ENCODE measurements at regions not wholly inside any gene's neighbourhood (a gene's known extent, or its start where the extent isn't known, plus 50 kb on each side); places are given as distances from the start of the nearest gene placed in this dataset.
"Not testable (repeated sequence)": the region's sequence is repeated elsewhere in the genome, so short reads cannot be mapped to it uniquely, and the experiment has no call there.

DNA sequence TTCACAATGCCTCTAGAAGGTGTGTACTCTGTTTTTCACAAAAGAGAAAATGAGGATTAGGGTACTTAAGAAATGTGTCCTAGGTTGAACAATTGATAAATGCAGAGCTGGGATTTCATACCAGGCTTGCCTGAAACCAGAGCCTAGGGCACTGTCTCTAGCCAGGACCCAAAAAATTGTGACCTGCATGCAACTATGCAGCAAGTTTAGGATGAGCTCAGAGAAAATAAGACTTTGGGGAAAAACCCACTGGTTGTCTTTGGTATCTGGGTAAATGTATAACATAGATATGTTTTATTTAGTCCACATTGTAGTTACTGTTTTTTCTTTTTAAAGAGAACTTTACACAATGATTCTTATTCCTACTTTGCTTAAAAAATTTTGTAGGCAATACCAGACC is 177.1 kb upstream of the SEMA6A start:
- no peak for DNase-seq

GRCh38 chr5:116750631-116751580 is 176.3 kb upstream of the SEMA6A start:
- no peak for DNase-seq

DNA sequence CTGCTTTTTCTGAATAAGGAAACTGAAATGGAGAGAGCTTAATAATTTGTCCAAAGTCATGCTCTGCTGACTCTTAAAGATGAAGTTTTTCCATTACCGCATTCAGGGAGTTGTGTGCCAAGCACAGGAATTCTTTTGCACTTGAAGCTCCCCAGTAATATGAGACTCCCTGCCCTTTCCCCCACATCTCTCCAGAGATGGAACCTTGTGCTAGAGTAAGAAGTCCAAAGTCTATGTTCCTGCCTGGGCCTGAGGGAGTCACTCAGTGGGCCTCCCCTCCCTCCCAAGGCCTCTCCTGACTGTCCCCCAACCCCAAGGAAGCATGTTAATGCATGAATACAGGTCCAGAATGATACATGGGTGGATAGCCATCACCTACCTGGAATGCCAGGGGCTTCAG is 173.3 kb upstream of the SEMA6A start:
- DNase-seq: no peak

DNA sequence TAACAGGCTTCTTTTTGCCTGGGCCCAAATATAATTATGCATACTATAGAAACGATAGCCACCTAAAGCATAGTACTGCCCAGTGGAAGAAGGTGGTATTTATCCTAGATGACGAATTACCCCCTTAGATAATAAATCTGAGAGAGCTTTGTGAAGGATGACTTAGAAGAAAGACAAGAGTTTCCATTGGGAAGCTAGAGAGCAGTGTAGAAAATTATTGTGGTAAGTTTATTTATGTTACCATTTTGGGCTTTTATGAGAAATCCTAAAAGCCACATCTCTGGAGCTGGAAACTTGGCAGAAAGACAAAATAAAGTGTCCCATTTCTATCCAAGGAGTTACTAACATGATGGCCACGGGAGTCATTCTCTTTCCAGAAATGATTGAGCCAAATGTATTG is 172.0 kb upstream of the SEMA6A start:
- no peak for DNase-seq

GRCh38 chr5:116740771-116741170 is 166.1 kb upstream of the SEMA6A start:
- no peak for DNase-seq

- no peak for DNase-seq
Observed at GRCh38 chr5:116739571-116739970, 164.9 kb upstream of the SEMA6A start.

DNA sequence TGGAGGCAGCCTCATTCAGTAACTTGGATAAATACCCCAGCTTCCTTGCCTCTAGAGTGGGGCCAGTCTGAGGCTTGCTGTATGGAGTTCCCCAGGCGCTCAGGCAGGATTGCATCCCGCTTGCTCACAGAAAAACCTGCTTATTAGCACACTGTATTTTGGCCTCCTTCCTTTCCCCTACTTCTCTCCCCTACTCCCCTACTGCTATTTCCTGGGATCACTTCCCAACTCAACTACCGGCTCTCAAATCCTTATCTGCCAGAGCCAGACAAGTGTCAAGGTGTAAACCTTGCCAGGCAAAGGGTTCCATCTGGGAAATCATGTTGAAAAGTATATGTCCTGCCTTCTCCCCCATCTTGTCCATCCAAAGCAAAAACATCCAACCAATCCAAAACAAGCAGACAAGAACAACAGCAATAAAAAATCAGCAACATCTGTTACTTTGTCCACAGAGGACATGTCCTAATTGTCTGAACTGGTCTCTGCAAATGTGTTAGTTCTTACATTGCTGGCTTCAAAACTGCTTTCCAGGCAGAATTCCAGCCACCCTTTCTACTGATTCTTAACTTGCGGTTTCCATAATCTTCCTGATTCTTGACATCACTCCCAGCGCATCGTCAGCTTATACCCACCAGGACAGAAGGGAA is 164.1 kb upstream of the SEMA6A start:
- no peak for DNase-seq

DNA sequence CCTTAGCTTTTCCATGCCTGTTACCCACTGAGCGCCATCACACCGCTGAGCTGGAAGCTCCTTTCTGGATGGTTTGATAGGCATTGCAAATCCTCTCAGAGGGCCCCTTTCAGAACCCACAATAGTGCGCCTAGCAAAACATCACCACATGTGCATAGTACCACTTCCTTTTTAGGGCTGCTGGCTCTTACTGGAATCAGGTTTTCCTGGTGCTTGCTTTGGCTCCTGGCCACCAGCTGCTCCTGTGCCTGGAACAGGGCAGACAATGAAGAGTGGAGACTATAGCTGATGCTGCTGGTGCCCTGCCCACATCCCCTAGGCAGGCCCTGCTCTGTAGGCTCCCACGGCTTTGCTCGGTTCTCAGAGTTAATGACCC is 163.6 kb upstream of the SEMA6A start:
- DNase-seq: no peak

- DNase-seq: no peak
Observed at GRCh38 chr5:116736671-116737070, 162.0 kb upstream of the SEMA6A start.

GRCh38 chr5:116733991-116734975 is 159.7 kb upstream of the SEMA6A start:
- no peak for DNase-seq

- no peak for DNase-seq
Observed at GRCh38 chr5:116732591-116732990, 158.0 kb upstream of the SEMA6A start.

- DNase-seq: no peak
Observed at GRCh38 chr5:116731432-116731831, 156.8 kb upstream of the SEMA6A start.

DNA sequence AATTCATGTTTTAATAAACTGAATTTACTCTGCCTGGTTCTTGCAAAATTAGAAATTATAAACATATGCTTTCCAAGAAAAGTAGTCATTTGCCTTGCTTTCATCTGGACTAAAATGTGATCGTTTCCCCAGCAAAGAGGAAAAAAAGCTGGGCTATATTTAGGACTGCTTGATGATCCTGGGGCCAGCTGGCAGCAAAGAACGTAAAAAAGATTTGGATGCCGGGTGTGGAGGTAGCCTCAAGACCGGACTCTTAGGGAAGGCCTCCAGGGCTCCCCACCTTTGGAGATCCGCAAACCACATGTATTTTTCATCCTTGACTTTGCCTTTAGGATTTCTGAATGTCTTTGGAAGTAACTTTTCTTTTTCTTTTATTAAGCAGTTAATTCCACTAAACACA is 156.1 kb upstream of the SEMA6A start:
- no peak for DNase-seq

DNA sequence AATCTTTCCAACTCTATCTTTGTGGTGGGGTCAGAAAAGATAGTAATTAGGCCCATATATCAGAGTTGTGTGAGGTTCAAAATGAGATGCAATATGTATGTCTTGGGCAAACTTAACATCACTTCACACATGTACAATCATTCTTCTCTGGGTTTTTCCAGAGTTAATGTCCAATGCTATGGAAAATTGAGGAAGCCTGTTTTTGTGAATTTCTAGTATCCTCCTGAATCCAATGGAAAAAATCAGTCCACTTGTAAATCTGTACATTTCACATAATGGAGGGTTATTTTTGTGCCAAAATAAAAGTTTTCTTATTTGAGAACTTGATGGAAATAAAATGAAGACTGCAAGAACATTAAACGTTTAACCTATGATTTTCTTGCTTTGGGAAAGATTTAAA is 155.6 kb upstream of the SEMA6A start:
- no peak for DNase-seq

DNA sequence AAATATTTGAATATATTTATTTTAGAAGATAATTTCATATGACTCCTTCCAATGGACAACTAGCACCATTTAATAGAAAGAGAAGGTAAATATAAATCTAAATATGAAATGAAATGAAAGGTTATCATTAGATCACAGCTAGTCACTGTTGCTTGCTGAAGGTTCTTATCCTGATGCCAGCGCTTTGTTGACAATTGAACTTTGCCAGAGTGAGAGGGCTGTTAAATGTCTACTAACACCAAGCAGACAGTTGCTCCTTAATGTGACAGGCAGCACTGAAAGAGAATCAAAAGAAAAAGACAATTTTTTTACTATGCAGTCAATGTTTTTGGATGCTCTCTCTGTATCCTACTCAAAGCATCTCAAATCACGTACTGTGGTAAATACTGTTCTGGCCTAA is 152.6 kb upstream of the SEMA6A start:
- DNase-seq: no peak

DNA sequence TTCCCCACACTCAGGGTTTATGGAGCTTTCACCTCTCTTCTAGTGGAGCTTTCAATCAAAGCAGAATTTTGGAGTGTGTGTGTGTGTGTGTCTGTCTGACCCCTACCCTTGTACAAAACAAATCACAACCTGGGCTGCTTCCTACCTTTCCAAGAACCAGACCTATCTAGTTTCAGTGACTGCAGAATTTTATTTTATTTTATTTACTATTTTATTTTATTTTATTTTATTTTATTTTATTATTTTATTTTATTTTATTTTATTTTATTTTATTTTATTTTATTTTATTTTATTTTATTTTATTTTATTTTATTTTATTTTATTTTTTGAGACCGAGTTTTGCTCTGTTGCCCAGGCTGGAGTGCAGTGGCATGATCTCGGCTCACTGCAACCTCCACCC is 151.6 kb upstream of the SEMA6A start:
- DNase-seq: not testable (repeated sequence)

DNA sequence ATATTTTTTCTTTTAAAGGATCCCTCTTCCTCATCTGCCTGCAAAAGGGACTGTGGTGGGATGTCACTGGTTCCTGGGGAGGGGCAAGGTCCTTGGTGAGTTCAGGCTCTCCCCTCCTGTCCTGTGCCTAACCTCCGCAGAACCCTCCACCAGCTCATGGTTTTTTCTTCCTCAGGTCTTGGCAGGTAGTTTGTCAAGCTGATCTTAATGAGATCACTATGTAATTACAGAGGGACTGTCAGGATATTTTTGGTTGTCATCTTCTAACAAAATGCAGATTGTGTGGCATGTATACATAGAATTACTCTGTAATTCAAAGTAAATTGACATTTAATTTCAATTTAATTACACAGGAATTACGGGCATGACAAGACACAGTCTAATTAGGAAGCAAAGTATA is 150.3 kb upstream of the SEMA6A start:
- no peak for DNase-seq

GRCh38 chr5:116722651-116723050 is 148.0 kb upstream of the SEMA6A start:
- no peak for DNase-seq

DNA sequence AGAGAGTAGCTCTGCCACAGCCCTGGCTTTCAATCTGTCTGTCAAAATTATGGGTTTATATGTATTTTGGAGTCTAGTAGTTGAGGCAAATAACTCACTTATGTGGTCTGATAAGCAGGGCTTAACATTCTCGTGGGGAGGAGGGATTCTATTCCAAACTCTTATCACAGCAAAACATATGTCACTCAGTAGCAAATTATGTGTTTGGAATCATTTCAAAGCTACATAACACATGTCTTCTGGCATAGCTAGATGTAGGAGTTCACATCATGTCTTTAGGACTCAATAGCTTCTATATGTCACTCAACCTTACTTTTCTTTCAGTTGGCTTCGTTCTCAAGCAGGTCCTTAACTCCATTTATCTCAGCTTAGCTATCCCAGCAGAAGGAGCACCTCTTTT is 144.5 kb upstream of the SEMA6A start:
- no peak for DNase-seq

DNA sequence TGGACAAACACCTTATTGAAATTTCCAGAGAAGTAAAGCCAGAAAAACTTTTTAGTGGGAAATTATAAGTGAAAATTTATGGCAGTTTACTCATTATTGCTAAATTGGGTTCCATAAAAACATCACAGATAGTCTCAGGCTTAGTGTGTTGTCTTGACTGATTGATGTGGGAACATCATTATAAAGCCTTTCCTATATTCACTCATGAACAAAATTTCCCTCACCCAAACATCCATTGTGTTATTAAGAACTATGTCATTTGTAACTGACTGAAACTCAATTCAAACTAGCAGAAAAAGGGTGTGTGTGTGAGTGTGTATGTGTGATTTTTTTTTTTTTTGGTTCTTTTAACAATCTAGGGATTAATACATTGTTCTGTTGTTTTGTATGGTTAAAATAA is 143.7 kb upstream of the SEMA6A start:
- DNase-seq: no peak

DNA sequence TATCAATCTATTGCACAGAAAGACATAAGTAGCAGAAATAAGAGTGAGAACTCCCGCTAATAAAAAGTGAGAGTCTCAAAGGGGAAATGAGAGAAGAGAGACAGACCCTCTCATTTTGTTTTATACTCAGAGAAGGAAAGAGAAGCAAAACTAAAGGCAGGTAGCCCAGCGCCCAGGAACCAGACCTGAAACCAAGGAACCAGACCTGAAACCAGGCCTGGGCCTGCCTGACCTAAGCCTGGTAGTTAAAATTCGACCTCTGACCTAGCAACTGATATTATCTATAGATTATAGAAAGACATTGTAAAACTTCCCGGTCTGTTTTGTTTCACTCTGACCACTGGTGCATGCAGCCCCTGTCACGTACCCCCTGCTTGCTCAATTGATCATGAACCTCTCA is 134.5 kb upstream of the SEMA6A start:
- no peak for DNase-seq

GRCh38 chr5:116705121-116705519 is 130.5 kb upstream of the SEMA6A start:
- DNase-seq: not testable (repeated sequence)

- DNase-seq: no peak
Observed at GRCh38 chr5:116703941-116704340, 129.3 kb upstream of the SEMA6A start.

Measured in CD4-positive, alpha-beta T cell treated with Interleukin-17A for 4 hours (primary cell).